H1 (cell line): ENCODE measurements at regions not wholly inside any gene's neighbourhood (a gene's known extent, or its start where the extent isn't known, plus 50 kb on each side); places are given as distances from the start of the nearest gene placed in this dataset.

Source experiments
- CTCF ChIA-PET: fragments of 300-600 bp; sonication (Branson Sonifier 250); formaldehyde crosslinking; loops from one replicate; lab custom pipeline; 2021; ENCODE audit not compliant: partially characterized antibody; lab: Charles Lee
- POLR2A ChIA-PET: fragments of 300-600 bp; sonication (Branson Sonifier 250); formaldehyde crosslinking; loops from one replicate; lab custom pipeline; 2021; ENCODE audit warnings: inconsistent platforms; ENCODE audit not compliant: partially characterized antibody; lab: Charles Lee
- DNase-seq, 2 experiments: peaks; one replicate each; pipeline versions ENCODE4 v3.0.0 to v3.0.0-alpha.2; 2010 to 2022; ENCODE audit warnings: low spot score in 2 of 2, low read depth in 1 of 2, mixed read lengths in 1 of 2
- FAIRE-seq: peaks from 2 replicates; lab custom pipeline; 2011; peaks lifted over from hg19 to GRCh38; lab: Jason Lieb, UNC
- H2AFZ ChIP-seq: 2 replicates; pipeline ENCODE4 v1.8.1; 2012; ENCODE audit warnings: low read length, inconsistent platforms
- H2AK5ac ChIP-seq: 2 replicates; pipeline ENCODE4 v1.6.1; 2013; ENCODE audit warnings: low read depth, low read length
- H2BK120ac ChIP-seq: replicated peaks from 2 replicates; pipeline ENCODE3; 2013; ENCODE audit warnings: low read depth, low read length, inconsistent platforms
- H2BK12ac ChIP-seq: 2 replicates; pipeline ENCODE4 v1.6.1; 2013; ENCODE audit warnings: low read depth, low read length
- H2BK15ac ChIP-seq: 2 replicates; pipeline ENCODE4 v1.6.1; 2013; ENCODE audit warnings: low read length
- H2BK20ac ChIP-seq: 2 replicates; pipeline ENCODE4 v1.6.1; 2013; ENCODE audit warnings: low read length
- H2BK5ac ChIP-seq: 2 replicates; pipeline ENCODE4 v1.6.1; 2013; ENCODE audit warnings: low read depth, low read length
- H3K14ac ChIP-seq: 2 replicates; pipeline ENCODE4 v1.6.1; 2013; ENCODE audit warnings: inconsistent platforms; ENCODE audit not compliant: insufficient read length
- H3K18ac ChIP-seq: 2 replicates; pipeline ENCODE4 v1.6.1; 2013; ENCODE audit warnings: low read length; ENCODE audit errors: extremely low read depth
- H3K23ac ChIP-seq: 2 replicates; pipeline ENCODE4 v1.6.1; 2013; ENCODE audit warnings: inconsistent platforms; ENCODE audit not compliant: insufficient read length
- H3K23me2 ChIP-seq: 2 replicates; pipeline ENCODE4 v1.6.1; 2013; ENCODE audit warnings: low read depth, low read length
- H3K27ac ChIP-seq: 2 replicates; pipeline ENCODE4 v1.6.1; 2011; ENCODE audit warnings: low read depth, low read length, inconsistent platforms
- H3K27me3 ChIP-seq, 4 experiments: replicated peaks in 1 of 4; 1 replicate in 1 of 4; 2 replicates in 3 of 4; pipeline versions ENCODE4 v1.6.1 to v1.8.1; 2011 to 2013; ENCODE audit warnings: low read length in 3 of 4, mild to moderate bottlenecking in 3 of 4, inconsistent platforms in 2 of 4, mixed read lengths in 2 of 4, moderate library complexity in 1 of 4; ENCODE audit not compliant: control insufficient read depth in 3 of 4, insufficient read depth in 3 of 4; ENCODE audit errors: extremely low read depth in 1 of 4
- H3K36me3 ChIP-seq, 4 experiments: 2 replicates each; pipeline versions ENCODE4 v1.6.1 to v1.8.1; 2011 to 2013; ENCODE audit warnings: mild to moderate bottlenecking in 4 of 4, low read length in 3 of 4, moderate library complexity in 2 of 4, control low read depth in 1 of 4, inconsistent platforms in 1 of 4; ENCODE audit not compliant: insufficient read depth in 4 of 4, control insufficient read depth in 2 of 4
- H3K4ac ChIP-seq: replicated peaks from 2 replicates; pipeline ENCODE3; 2013; ENCODE audit warnings: low read length, low read depth, mixed read lengths, inconsistent platforms; ENCODE audit not compliant: insufficient read length
- H3K4me1 ChIP-seq, 4 experiments: replicated peaks in 1 of 4; 1 replicate in 1 of 4; 2 replicates in 3 of 4; pipeline versions ENCODE4 v1.6.1 to v1.8.1; 2011 to 2013; ENCODE audit warnings: low read length in 3 of 4, inconsistent platforms in 2 of 4, mixed read lengths in 1 of 4; ENCODE audit not compliant: insufficient read depth in 4 of 4, control insufficient read depth in 3 of 4
- H3K4me2 ChIP-seq, 2 experiments: 2 replicates each; pipeline versions ENCODE4 v1.6.1 to v1.8.1; 2011 to 2013; ENCODE audit warnings: low read depth in 2 of 2, low read length in 2 of 2, control low read depth in 1 of 2, inconsistent platforms in 1 of 2, mild to moderate bottlenecking in 1 of 2; ENCODE audit not compliant: insufficient read depth in 1 of 2
- H3K4me3 ChIP-seq, 4 experiments: fragments of 200-600, 300-600 bp in 1 of 4; sonication (generic), shearing (Covaris generic), sonication (Bioruptor Twin) in 1 of 4; 2 replicates each; pipeline versions ENCODE4 v1.5.1 to v1.8.1; 2011 to 2016; ENCODE audit warnings: low read length in 4 of 4, low read depth in 3 of 4, control low read depth in 2 of 4, inconsistent platforms in 2 of 4, mild to moderate bottlenecking in 2 of 4, mixed read lengths in 1 of 4, moderate library complexity in 1 of 4; ENCODE audit not compliant: insufficient read depth in 2 of 4; ENCODE audit errors: extremely low read depth in 1 of 4
- H3K56ac ChIP-seq: replicated peaks from 2 replicates; pipeline ENCODE3; 2013; ENCODE audit warnings: low read depth, mild to moderate bottlenecking, mixed read lengths, low read length, inconsistent platforms; ENCODE audit not compliant: insufficient read length
- H3K79me1 ChIP-seq: 2 replicates; pipeline ENCODE4 v1.6.1; 2013; ENCODE audit warnings: low read depth, low read length, control low read depth
- H3K79me2 ChIP-seq, 2 experiments: 2 replicates each; pipeline versions ENCODE4 v1.6.1 to v1.8.1; 2012 to 2013; ENCODE audit warnings: low read length in 2 of 2, mild to moderate bottlenecking in 2 of 2, inconsistent platforms in 1 of 2; ENCODE audit not compliant: insufficient read depth in 2 of 2, control insufficient read depth in 1 of 2
- H3K9ac ChIP-seq, 4 experiments: replicated peaks in 1 of 4; 1 replicate in 1 of 4; 2 replicates in 3 of 4; pipeline versions ENCODE4 v1.6.1 to v1.8.1; 2011 to 2013; ENCODE audit warnings: low read depth in 3 of 4, low read length in 3 of 4, control low read depth in 2 of 4, mild to moderate bottlenecking in 2 of 4, moderate library complexity in 2 of 4, inconsistent platforms in 1 of 4; ENCODE audit errors: extremely low read depth in 1 of 4
- H3K9me3 ChIP-seq, 2 experiments: 2 replicates each; pipeline versions ENCODE4 v1.6.1 to v1.8.1; 2012 to 2013; ENCODE audit warnings: mild to moderate bottlenecking in 2 of 2, moderate library complexity in 2 of 2, control low read depth in 1 of 2, inconsistent platforms in 1 of 2, low read depth in 1 of 2, low read length in 1 of 2, mixed read lengths in 1 of 2; ENCODE audit not compliant: insufficient read depth in 2 of 2
- H4K20me1 ChIP-seq, 2 experiments: replicated peaks in 1 of 2; 2 replicates each; pipeline versions ENCODE3 to v1.8.1; 2011 to 2013; ENCODE audit warnings: inconsistent platforms in 2 of 2, low read length in 2 of 2, mild to moderate bottlenecking in 1 of 2; ENCODE audit not compliant: insufficient read depth in 2 of 2, control insufficient read depth in 1 of 2
- H4K5ac ChIP-seq: 2 replicates; pipeline ENCODE4 v1.6.1; 2013; ENCODE audit warnings: low read length, low read depth, mixed read lengths, inconsistent platforms; ENCODE audit not compliant: insufficient read length
- H4K8ac ChIP-seq: 2 replicates; pipeline ENCODE4 v1.8.0; 2013; ENCODE audit warnings: mild to moderate bottlenecking, moderate library complexity, low read length, inconsistent platforms; ENCODE audit not compliant: insufficient read depth; ENCODE audit errors: extremely low read depth
- H4K91ac ChIP-seq: replicated peaks from 2 replicates; pipeline ENCODE3; 2013; ENCODE audit warnings: low read length, mixed read lengths, inconsistent platforms; ENCODE audit not compliant: insufficient read length
- BACH1 ChIP-seq: IDR thresholded peaks from 2 replicates; pipeline ENCODE4 v1.6.1; 2012; ENCODE audit warnings: low read length, improper control_type of control experiment
- CTBP2 ChIP-seq: IDR thresholded peaks from 2 replicates; pipeline ENCODE4 v1.7.0; 2011; ENCODE audit warnings: borderline replicate concordance, mild to moderate bottlenecking, moderate library complexity, mixed read lengths, low read length; ENCODE audit not compliant: insufficient read depth, insufficient read length
- KDM1A ChIP-seq: fragments of 200-600, 300-600 bp; sonication (generic); IDR thresholded peaks from 2 replicates; pipeline ENCODE4 v1.7.1; 2016; ENCODE audit warnings: mild to moderate bottlenecking, low read length, borderline replicate concordance
- KDM4A ChIP-seq: IDR thresholded peaks from one replicate; pipeline ENCODE4 v1.7.1; 2012; ENCODE audit warnings: low read depth, mild to moderate bottlenecking, moderate library complexity, low read length, inconsistent platforms; ENCODE audit not compliant: severe bottlenecking
- NRF1 ChIP-seq: IDR thresholded peaks from 2 replicates; pipeline ENCODE4 v1.6.1; 2011; ENCODE audit warnings: mild to moderate bottlenecking, low read depth, low read length, improper control_type of control experiment
- POLR2AphosphoS5 ChIP-seq: IDR thresholded peaks from 2 replicates; pipeline ENCODE4 v1.6.1; 2011; ENCODE audit warnings: low read depth, low read length
- whole genome bisulfite sequencing, 2 experiments: shearing (Covaris generic) in 1 of 2; methylation state at CpG; one replicate each; pipeline versions ENCODE4 v1.1.6 to v1.1.7; 2013 to 2015; ENCODE audit warnings: low lambda C conversion rate in 2 of 2, mixed read lengths in 2 of 2, inconsistent platforms in 1 of 2, low coverage in 1 of 2, missing lambda C conversion rate in 1 of 2; ENCODE audit not compliant: insufficient replicate concordance in 2 of 2, insufficient coverage in 1 of 2, insufficient read length in 1 of 2; ENCODE audit errors: extremely low coverage in 1 of 2, missing lambda C conversion rate in 1 of 2; 5-methylcytosine and 5-hydroxymethylcytosine counted together
- TF ChIP-seq, protein P1 (sequence below): IDR thresholded peaks from 2 replicates; pipeline ENCODE4 v1.6.1; 2012; ENCODE audit warnings: inconsistent platforms
- TF ChIP-seq, protein P2 (sequence below): IDR thresholded peaks from 2 replicates; pipeline ENCODE4 v1.6.1; 2011; ENCODE audit warnings: low read depth, mild to moderate bottlenecking, low read length; ENCODE audit not compliant: insufficient read depth

DNA sequence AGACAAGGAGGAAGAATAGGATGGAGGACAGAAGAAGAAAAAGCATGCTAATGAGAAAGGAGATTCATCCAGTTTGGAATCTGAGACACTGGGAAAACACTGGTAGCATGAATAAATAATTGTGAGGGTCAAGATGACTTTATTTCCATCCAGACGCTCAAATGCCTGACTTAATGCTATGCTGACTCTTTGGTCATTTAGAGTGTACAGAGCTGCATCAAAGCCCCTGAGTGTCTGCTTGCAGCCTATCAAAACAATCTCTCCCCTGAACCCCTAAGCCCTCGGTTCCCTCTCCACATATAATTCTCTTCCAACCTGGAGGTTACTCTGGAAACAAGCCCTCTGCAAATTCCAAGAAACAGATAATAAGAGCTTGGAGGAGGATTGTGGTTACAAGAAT lies 208.8 kb downstream of the MAGEB17 start:
- H3K79me1 ChIP-seq: no peaks in the 10 kb centered on the region
- H2BK12ac ChIP-seq: no peak overlapping the region
- POLR2A ChIA-PET: no interaction called here
- WGBS, 2 experiments: 80% methylated on average over 2 of the region's 2 CpGs; no CpG with 5 or more reads in 1 of the 2 experiments
- no peak overlapping the region for H3K23ac ChIP-seq
- DNase-seq (no peak), FAIRE-seq (peak; percentile 58)
- H3K56ac ChIP-seq: no peak overlapping the region
- no peak overlapping the region for H3K4ac ChIP-seq
- no peaks in the 10 kb centered on the region for H3K79me2 ChIP-seq
- no peak overlapping the region for H3K9ac ChIP-seq
- no peak overlapping the region for H2AFZ ChIP-seq
- H3K27me3 ChIP-seq: no peaks in the 10 kb centered on the region
- no peak overlapping the region for H2AK5ac ChIP-seq
- TF ChIP-seq BACH1 (no peak), CTBP2 (no peak), POLR2AphosphoS5 (no peak), NRF1 (no peak), KDM1A (no peak), KDM4A (no peak)
- TF ChIP-seq, protein P1, sequence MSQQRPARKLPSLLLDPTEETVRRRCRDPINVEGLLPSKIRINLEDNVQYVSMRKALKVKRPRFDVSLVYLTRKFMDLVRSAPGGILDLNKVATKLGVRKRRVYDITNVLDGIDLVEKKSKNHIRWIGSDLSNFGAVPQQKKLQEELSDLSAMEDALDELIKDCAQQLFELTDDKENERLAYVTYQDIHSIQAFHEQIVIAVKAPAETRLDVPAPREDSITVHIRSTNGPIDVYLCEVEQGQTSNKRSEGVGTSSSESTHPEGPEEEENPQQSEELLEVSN: no peak
- TF ChIP-seq, protein P2, sequence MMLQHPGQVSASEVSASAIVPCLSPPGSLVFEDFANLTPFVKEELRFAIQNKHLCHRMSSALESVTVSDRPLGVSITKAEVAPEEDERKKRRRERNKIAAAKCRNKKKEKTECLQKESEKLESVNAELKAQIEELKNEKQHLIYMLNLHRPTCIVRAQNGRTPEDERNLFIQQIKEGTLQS: no peak
- H3K4me1 ChIP-seq: peaks cover 0 to 4% (median 0%) of the 10 kb centered on the region in 4 experiments; a peak in 1 of 7 replicates
- no peaks in the 10 kb centered on the region for H4K20me1 ChIP-seq
- no peak overlapping the region for H3K4me2 ChIP-seq
- H2BK15ac ChIP-seq: no peak overlapping the region
- H3K36me3 ChIP-seq: peaks cover 0 to 4% (median 0%) of the 10 kb centered on the region in 4 experiments; a peak in 1 of 8 replicates
- H4K5ac ChIP-seq: no peak overlapping the region
- H3K23me2 ChIP-seq: no peaks in the 10 kb centered on the region
- H3K18ac ChIP-seq: no peak overlapping the region
- no peak overlapping the region for H2BK120ac ChIP-seq
- no peak overlapping the region for H4K91ac ChIP-seq
- no peak overlapping the region for H3K4me3 ChIP-seq
- no peak overlapping the region for H2BK5ac ChIP-seq
- H4K8ac ChIP-seq: no peak overlapping the region
- no peak overlapping the region for H3K27ac ChIP-seq
- H3K9me3 ChIP-seq: peaks cover 5 to 6% of the 10 kb centered on the region in 2 experiments; a peak in 2 of 4 replicates
- H2BK20ac ChIP-seq: no peak overlapping the region
- CTCF ChIA-PET: interaction anchor here (0.5 kb wide), 1 partner anchor 608 kb away, joined by 3 read pairs; no protein-coding TSS in a partner anchor
- no peak overlapping the region for H3K14ac ChIP-seq
